LHCN-M2 (cell line): ENCODE measurements at regions not wholly inside any gene's neighbourhood (a gene's known extent, or its start where the extent isn't known, plus 50 kb on each side); places are given as distances from the start of the nearest gene placed in this dataset.

ENCODE experiments used
- DNase-seq: peaks from one replicate; pipeline ENCODE4 v3.0.0-alpha.2; 2012; ENCODE audit warnings: low read depth

DNA sequence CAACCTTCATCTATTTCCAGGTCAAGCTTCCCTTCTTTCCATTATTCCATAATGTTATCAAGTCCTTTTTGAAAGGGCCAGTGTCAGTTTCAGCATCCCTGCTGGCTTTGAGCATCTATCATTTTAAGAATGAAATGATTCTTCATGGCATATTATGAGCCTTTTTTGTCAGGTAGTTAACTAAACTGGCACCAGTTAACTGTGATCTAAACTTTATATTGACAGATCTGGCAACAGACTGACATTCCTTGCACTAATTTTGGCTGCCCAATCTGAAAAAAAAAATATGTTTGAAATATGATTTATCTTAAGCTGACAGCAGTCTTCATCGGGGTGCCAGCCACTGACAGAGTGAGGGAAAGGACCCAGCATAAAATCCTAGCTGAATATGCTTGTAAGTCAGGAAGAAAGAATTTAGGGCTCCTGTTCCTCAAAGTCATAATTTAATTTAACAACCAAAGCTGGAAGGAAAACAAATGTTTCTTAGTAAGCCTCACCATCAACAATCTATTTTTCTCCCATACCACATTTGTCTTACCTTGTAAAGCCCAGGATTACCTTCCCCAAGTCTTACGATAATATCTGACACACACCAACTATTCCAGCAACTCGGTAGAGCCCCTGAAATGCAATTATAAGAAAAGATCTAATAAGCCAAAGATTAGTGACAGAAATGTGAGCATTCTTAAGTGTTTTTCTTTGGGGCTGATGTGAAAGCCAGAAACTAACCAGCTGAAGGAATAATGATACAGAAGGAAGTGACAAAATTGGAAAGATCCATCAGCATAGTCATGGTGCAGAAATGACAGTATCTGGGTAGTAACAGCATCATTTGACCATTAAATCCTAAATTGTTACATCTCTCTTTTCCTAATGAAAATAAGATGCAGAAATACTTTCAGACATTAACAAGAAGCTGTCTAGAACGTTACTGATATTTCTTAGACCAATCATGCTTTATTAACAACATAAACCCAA lies 228.1 kb downstream of the RBM43 start:
- no peak for DNase-seq

DNA sequence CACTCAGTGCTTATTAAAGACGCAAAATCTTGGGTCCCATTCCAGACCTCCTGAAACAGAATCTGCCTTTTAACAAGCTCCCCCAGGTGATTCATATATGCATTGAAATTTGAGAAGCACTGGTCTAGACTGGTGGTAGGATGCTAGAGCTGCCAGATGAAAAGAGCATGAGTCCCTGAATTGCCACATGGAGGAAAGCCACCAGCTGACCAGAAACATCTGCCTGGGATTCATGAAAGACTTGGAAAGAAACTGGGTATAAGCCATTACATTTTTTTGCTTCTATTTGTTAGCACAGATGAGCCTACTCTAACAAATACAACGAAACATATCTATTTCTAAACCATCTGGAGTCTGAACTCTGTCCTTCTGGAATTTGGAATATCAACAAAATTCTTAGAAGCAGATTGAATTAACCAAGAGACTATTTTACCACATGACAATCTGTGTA lies 228.9 kb downstream of the RBM43 start:
- peak; percentile 87 for DNase-seq

DNA sequence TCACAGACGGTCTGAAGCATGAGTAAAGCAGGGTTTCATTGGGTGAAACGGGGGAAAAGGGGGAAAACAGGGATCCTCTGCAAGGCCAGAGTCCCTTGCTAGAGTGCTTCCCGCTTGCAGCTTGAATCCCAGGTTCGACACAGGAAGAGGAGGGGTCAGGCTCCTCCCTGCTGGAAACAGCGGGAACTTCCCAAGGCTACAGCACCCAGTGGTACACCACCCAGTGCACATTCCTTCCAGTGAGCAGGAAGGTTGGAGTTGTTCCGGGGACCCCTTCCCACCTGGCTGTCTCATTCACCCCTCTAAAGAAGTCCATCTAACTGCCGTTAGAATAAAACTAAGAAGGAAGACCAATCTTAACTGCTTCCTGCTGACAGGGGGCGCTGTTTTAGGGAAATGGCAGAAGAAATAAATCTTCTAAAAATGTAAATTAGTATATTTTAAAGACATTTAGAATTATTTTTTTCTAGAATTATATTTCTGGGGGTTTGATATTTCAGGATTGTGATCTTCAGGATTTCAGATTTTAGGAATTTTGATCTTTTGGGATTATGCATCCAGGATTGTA lies 230.9 kb downstream of the RBM43 start:
- no peak for DNase-seq

GRCh38 chr2:151029406-151030157 lies 232.1 kb downstream of the RBM43 start:
- peak; percentile 57 for DNase-seq

DNA sequence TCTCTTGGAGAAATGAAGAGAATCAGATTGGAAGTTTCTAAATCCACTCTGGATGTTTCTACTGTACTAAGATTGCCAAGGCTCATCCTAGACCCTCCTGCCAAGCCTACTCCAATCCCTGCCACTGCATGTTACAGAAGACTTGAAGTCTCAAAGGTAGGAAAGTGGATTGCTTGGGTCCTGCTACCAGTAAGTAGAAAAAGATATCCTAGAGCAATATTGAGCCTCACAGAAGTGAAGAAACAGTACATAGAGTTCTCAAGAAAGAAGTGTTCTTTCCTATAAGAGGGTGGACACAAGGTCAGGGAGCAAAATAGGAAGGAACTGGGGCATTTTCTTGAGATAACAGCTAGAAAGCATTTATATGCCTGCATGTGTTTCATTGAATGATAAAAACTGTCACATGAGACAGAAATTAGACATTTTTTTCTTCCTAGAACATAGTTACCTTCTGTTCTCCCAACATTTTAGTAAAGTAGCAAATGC lies 232.9 kb downstream of the RBM43 start:
- peak; percentile 10 for DNase-seq

DNA sequence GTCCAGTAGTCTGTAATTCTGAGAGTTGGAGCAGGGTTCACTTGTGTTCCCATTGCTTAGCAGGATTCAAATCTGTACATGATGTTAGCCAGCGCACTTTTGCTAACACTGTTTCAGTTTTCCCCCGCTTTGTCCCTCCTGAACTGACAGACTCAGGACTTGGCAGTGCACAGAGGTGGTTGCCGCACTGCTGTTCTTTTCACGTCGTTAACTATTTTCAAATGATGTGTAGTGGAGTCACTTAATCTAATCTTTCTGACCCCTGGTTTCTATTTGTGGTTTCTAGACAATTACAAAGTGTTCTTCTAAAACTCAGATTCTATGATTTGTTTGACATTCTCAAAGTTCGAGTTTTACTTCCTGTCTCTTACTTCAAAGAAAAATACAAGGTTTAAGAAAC lies 234.5 kb downstream of the RBM43 start:
- no peak for DNase-seq

GRCh38 chr2:151025816-151026215 lies 235.8 kb downstream of the RBM43 start:
- DNase-seq = no peak

DNA sequence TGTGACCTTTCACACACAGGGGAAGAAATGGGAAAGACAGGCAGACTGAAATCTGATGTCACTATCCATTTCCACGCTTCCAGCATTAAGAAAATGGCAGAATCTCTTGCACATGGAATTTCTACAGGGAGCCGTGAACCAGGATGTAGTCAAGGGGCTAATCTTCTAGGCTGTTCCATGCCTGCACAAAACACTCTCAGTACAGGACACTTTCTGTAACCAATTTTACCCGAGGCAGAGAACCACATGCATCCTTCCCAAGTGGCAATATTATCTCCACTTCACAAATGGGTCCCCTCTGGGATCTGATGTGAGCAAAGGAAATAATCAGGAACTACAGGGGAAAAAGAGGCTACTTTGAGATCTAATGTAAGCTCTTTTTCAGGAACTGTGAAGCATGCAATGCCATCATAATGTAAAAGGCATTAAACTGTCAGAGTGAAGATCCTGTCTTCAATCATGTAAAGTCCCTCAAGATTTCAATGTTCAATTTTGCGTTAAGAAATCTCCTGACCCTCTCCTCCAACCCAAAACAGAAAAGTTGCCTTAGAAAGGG lies 236.9 kb downstream of the RBM43 start:
- no peak for DNase-seq

DNA sequence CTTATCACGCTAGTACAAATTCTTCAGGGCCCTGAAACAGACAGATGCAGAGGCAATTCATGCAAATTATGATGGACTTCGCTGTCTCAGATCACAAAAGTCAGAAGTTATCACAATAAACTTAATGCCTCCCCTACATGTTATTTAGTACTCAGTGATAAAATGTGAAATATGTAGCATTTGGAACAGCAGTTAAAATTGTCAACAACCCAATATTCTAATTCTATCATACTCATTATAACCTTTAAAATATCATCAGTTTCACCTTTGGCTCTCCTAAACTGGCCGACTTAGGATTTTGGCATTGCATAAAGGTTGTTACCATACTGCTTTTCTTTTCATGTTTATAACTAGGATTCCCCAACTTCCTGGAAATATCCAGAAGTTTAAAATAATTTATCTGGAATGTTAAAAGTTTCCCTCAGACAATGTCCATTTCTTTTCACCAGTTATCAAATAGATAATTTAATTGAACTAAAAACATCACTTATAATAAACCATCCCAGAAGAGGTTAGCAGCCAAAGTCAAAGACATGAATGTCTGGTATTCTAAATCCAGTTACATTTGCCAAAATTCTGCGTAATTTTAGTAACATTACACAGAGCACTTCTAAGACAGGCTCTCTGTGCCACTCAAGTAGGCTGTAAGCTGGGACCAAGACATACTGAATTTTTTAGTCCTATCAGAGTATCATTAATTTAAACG lies 239.8 kb downstream of the RBM43 start:
- DNase-seq = no peak

DNA sequence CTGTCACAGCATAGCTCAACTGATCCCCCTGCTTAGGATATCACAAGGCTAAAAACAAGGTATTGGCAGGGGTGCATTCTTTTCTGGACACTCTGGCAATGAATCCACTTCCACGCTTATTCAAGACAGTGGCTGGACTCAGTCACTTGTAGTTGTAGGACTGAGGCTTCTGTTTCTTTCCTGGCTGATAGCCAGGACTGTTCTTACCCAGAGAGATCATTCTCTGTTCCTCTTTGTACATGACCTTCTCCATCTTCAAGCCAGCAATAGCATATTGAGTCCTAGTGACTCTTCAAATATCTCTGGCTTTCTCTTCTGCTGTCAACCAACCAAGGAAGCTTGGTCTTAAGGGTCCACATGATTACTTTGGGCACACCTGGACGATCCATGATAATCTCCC lies 241.3 kb downstream of the RBM43 start:
- no peak for DNase-seq

- DNase-seq = no peak
These were observed 252.1 kb downstream of the RBM43 start for GRCh38 chr2:151009437-151010175.

DNA sequence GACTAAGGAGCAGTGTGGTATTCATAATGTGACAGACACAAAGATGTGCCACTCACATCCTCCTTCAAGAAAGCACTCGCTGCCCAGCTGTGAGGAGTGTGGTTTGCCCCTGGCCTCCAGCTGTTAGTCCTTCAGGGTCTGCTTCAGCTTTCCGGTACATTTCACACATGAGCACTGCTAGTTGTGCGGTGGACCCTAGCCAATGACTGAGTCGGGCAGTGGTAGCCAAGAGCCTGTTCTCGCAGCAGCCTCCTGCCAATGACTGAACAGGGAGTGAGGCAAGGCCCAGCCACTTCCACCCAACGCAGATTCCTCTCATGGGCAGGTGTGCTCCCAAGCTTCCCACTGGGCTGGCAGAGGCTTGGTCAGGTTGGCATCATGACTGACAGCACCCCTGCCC lies 254.3 kb downstream of the RBM43 start:
- DNase-seq = peak; percentile 29

- DNase-seq = no peak
These were observed 258.6 kb downstream of the RBM43 start for GRCh38 chr2:151002959-151003600.

DNA sequence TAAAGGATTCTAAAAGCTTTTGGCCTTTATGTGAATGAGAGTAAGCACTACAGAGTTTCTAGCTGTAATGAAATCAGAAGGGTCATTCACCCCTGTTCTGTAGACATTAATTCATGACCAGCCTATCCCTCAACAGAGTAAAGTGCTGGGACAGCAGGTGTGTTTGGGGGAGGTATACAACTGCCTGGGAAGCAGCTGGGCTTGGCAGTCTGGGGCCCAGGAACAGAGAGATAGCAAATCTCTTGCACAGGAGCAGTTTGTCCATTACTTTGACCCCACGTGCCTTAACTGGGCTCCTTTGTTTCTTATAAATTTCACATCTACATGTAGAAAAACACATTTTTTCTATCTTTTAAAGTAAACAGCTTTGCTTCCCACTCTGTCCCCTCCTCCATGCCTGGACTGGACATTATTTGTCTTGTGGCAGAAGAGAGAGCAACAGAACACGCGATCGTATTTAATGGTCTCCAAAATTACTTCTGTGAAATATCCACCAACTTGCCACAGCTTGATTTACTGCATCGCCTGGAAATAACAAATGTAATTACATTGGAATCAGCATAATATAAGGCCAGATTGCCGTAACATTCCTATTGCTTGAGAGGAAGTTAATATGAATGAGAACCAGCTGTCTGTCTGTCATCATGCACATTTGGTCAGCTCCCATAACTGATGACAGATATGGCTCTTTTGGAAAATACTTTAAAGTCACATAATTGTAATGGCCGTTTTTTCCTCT lies 263.8 kb downstream of the RBM43 start:
- DNase-seq = peak; percentile 80

- DNase-seq = no peak
These were observed 264.6 kb downstream of the RBM43 start for GRCh38 chr2:150997066-150997465.

DNA sequence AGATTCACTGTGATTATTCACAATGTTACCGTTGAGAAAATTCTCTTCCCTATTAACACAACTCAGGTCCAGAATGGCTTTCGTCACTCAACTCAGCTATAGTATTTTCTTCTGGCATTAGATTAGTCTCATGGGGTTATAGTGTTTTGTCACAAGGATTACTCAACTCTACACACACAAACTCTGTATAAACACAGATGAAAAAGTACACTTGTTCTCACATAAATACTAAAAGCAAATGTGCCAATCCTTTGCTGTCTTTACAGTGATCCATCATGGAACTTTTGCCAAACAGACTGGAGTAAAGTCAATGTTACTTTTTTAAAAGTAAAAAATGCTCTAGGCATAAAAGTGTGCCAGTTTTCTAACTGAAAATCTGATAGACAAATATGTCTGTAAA lies 267.6 kb downstream of the RBM43 start:
- DNase-seq = no peak

- no peak for DNase-seq
These were observed 271.7 kb downstream of the RBM43 start for GRCh38 chr2:150989969-150990368.

GRCh38 chr2:150985741-150986140 lies 275.9 kb downstream of the RBM43 start:
- no peak for DNase-seq

DNA sequence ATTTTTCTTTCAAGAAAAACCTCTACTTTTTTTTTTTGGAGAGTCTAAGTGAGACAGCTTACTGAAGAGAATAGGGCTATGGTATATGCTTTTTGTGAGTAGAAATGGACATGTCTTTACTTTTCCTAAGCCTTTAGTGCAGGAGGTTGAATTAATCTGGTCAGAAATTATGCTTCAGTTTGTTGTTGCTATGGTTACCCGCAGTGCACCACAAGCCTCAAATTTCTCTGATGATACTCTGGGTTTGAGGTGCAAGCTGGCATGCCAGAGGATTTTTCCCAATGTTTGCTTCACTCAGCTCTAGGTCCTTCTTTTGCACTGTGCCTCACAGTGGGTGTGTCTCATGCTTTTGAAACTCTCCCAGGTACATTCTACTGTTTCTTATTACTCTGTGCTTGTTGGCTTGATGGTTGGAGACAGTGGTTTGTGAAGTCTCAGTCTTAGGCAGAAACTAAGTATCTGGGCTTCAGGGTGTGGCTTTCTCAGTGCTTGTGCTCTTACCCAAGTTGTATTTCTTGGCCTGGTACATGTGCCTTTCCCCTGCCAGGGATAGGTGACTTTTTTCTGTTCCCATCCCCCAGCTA lies 278.3 kb downstream of the RBM43 start:
- DNase-seq = no peak
